GM18909 (cell line): ENCODE measurements at regions not wholly inside any gene's neighbourhood (a gene's known extent, or its start where the extent isn't known, plus 50 kb on each side); places are given as distances from the start of the nearest gene placed in this dataset.

Experiments used
- ATAC-seq: cut with Tn5 transposase; IDR thresholded peaks from one replicate; pipeline ENCODE4 v1.9.1; 2021; ENCODE audit warnings: mild to moderate bottlenecking; ENCODE audit not compliant: unreplicated experiment, poor library complexity

GRCh38 chr1:216836316-216836715 is 113.1 kb upstream of the ESRRG start:
- ATAC-seq = no peak

- ATAC-seq = no peak
Measured at GRCh38 chr1:216833509-216833908, 110.3 kb upstream of the ESRRG start.

- ATAC-seq = no peak
Measured at GRCh38 chr1:216832192-216832591, 109.0 kb upstream of the ESRRG start.

GRCh38 chr1:216830424-216831210 is 107.4 kb upstream of the ESRRG start:
- no peak for ATAC-seq

GRCh38 chr1:216827251-216827650 is 104.0 kb upstream of the ESRRG start:
- no peak for ATAC-seq

- ATAC-seq = no peak
Measured at GRCh38 chr1:216826646-216827045, 103.4 kb upstream of the ESRRG start.

- no peak for ATAC-seq
Measured at GRCh38 chr1:216826214-216826613, 103.0 kb upstream of the ESRRG start.

GRCh38 chr1:216825557-216825956 is 102.3 kb upstream of the ESRRG start:
- no peak for ATAC-seq

GRCh38 chr1:216824511-216824910 is 101.3 kb upstream of the ESRRG start:
- ATAC-seq = no peak

GRCh38 chr1:216823731-216824130 is 100.5 kb upstream of the ESRRG start:
- no peak for ATAC-seq

GRCh38 chr1:216822480-216822879 is 99.3 kb upstream of the ESRRG start:
- no peak for ATAC-seq

- ATAC-seq = no peak
Measured at GRCh38 chr1:216820345-216820744, 97.1 kb upstream of the ESRRG start.

- no peak for ATAC-seq
Measured at GRCh38 chr1:216818284-216818683, 95.1 kb upstream of the ESRRG start.

GRCh38 chr1:216815260-216816131 is 92.3 kb upstream of the ESRRG start:
- no peak for ATAC-seq

GRCh38 chr1:216814576-216815259 is 91.5 kb upstream of the ESRRG start:
- no peak for ATAC-seq

- ATAC-seq = no peak
Measured at GRCh38 chr1:216812966-216813365, 89.7 kb upstream of the ESRRG start.

- ATAC-seq = no peak
Measured at GRCh38 chr1:216809649-216810048, 86.4 kb upstream of the ESRRG start.

- ATAC-seq = no peak
Measured at GRCh38 chr1:216807696-216808095, 84.5 kb upstream of the ESRRG start.

- no peak for ATAC-seq
Measured at GRCh38 chr1:216805953-216806352, 82.7 kb upstream of the ESRRG start.

GRCh38 chr1:216805233-216805632 is 82.0 kb upstream of the ESRRG start:
- no peak for ATAC-seq

- no peak for ATAC-seq
Measured at GRCh38 chr1:216804111-216804510, 80.9 kb upstream of the ESRRG start.
